CD4-positive, alpha-beta T cell treated with Interleukin-17A for 4 hours (primary cell): ENCODE measurements at regions not wholly inside any gene's neighbourhood (a gene's known extent, or its start where the extent isn't known, plus 50 kb on each side); places are given as distances from the start of the nearest gene placed in this dataset.
A peak's percentile ranks its signal among the peaks of the same experiment; 100 is the strongest.

Source experiments
- DNase-seq: peaks from one replicate; pipeline ENCODE4 v3.0.0-alpha.2; 2020; ENCODE audit warnings: mixed read lengths

DNA sequence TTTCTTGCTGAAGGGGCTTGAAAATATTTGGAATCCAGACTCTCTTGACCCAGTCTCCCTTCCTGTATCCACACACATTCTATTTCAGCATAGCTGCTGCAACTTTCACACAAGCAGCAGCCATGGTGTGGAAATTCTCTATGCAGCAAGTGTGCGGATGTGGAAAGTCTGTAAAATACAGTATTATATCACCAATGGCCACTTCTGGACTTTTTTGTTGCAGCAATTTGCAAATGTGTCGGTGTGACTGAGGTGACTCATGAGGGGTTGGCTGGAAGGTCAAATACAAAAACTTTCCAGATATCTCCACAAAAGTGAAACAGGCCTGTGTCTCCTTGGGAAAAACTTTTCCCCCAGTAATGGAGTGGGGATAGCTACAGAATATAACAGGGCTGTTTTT lies 299.3 kb upstream of the GYPC start:
- DNase-seq, result no peak

DNA sequence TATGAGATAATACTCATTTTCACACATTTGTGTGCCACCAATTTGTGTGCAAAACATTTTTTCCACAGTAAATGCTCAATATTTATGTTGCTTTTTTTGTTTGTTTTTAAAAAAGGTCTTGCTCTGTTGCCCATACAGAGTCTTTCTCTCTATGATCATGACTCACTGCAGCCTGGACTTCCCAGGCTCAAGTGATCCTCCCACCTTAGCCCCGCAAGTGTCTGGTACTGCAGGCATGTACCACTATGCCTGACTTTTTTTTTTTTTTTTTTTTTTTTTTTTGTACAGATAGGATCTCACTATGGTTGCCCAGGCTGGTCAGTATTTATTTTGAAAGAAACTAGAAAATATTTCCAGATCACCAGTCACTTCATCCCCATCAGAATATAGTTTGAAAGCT lies 297.8 kb upstream of the GYPC start:
- DNase-seq, result no peak

DNA sequence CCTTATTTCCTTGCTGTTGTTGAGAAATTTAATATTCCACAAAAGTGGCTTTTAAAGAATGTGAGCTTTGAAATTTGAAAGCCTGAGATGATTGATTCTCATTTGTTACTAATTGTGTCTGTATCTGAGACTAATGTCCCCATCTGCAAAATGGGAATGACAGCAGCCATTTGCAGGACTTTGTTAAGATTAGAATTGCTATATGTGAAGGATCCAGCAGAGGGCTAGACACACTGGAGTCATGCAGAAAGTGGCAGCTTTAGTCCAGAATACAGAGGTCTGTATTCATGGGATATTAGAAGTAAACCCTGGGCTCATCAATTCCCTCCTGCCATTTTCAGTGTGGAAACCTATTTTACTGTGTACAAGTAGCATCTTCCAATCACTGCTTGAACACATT lies 296.5 kb upstream of the GYPC start:
- DNase-seq, result no peak

GRCh38 chr2:126367361-126367760 lies 288.6 kb upstream of the GYPC start:
- no peak for DNase-seq

GRCh38 chr2:126368758-126369157 lies 287.2 kb upstream of the GYPC start:
- DNase-seq, result no peak

DNA sequence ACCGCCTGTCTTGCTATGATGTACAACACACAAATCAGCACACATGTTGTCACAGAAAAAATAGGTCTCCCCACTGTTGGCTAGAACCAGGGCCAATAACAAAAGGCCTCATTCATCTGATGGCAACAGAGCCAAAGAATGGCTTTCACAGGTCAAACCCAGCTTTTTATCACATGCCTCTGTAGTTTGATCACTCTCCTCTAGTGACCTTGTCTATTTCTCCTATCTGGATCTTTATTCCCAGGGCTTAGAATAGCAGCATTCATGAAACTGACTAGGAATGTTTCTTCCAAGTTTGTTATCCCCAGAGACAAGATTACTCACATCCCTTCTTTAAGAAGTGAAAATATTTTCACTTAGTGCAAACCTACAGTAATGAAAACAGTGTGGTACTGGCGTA lies 285.8 kb upstream of the GYPC start:
- no peak for DNase-seq

DNA sequence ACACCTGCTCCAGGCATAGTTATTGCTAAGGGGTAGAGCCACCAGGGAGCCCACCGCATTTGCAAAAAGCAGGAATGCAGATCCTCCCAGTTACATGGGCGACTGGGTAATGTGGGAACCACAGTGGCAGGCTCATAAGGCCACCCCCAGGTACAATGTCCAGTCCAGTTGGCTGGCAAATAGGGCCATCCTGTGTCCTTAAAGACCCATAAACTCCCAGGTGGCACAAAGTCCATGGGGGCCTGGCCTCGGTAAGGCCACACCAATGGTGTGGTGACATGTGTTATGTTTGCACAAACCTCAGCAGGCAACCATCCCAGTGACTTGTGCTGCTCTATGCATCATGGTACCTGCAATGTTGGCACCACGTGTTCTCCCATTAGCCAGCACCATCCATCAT lies 283.6 kb upstream of the GYPC start:
- no peak for DNase-seq

DNA sequence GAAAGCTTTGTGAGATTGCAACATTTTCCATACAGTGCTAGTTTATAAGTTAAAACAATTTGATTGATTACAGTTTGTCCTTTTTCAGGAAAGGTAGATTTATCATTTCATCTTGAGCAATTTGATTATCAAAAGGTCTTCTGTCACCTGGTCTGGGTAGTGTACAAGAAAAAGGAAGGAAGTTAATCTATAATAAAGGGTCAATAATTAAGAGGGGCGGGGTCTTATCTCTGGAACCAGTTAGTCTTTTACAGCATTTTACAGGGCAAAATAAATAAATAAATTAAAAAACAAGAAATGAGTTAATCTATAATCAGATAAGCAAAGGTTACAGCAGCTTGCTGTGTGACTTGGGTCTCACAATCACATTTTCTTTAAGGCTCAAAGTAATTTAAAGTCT lies 277.8 kb upstream of the GYPC start:
- no peak for DNase-seq

DNA sequence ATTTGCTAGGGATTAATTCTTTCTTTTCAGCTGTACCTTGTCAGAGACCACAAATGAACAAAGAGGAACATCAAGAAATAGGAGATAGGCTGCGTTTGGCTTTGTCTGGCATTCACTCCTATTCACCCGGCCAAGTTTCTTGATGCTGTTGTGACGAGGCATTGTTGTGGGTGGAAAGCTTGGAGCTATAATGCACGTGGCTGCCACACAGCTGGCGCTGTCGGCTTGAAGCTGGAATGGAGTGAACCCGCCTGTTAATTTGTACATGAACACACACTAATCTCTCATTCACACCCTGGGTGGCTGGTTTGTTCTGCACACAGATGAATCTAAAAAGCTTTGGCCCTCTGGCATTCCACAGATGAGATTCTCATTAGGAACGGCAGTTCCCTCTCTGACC lies 274.9 kb upstream of the GYPC start:
- no peak for DNase-seq

- no peak for DNase-seq
Observed at GRCh38 chr2:126382998-126383397, 273.0 kb upstream of the GYPC start.

- DNase-seq, result no peak
Observed at GRCh38 chr2:126383800-126384199, 272.2 kb upstream of the GYPC start.

DNA sequence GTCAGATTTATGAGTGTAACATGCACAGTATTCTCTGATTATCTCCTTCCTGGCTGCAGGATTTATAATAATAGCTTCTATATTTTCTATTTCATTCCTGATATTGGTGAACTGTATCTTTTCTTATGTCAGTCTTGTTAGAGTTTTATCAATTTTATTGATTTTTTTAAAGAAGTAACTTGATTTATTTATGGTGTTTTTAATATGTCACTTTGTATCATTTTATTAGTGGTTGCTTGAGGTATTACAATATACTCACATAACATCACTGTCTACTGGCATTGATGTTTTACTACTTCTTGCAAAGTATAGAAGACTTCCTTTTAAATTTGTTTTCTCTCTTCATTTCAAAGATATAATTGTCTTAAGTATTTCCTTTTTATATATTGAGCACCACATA lies 270.5 kb upstream of the GYPC start:
- DNase-seq, result no peak

- no peak for DNase-seq
Observed at GRCh38 chr2:126385983-126386382, 270.0 kb upstream of the GYPC start.

- no peak for DNase-seq
Observed at GRCh38 chr2:126389446-126389845, 266.5 kb upstream of the GYPC start.

DNA sequence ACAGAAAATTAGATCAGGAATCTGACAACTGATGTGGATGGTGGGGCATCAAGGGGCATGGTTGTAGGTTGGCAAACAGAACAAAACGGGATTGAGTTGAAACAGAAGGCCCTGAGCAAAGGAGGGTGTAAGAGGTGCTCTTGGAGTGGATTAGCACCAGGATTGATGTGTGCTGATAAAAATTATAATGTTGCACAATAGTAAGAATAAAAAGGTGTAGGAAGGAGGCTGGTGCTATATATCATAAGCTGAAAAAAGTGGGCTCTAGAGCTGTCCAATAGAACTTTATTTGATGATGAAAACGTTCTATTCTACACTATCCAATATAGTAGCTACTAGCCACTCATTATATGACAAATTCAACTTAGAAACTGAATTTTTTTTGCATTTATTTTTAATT lies 263.1 kb upstream of the GYPC start:
- DNase-seq, result no peak

DNA sequence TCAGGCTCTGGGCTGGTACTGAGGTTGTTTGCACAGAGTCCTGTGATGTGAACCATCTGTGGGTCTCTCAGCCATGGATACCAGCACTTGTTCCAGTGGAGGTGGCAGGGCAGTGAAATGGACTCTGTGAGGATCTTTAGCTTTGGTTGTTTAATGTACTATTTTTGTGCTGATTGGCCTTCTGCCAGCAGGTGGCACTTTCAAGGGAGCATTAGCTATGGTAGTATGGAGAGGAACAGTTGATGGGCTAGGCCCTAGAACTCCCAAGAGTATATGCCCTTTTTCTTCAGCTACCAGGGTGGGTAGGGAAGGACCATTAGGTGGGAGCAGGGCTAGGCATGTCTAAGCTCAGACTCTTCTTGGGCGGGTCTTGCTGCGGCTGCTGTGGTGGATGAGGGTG lies 257.0 kb upstream of the GYPC start:
- peak; percentile 30 for DNase-seq

- DNase-seq, result no peak
Observed at GRCh38 chr2:126403039-126403628, 252.8 kb upstream of the GYPC start.

DNA sequence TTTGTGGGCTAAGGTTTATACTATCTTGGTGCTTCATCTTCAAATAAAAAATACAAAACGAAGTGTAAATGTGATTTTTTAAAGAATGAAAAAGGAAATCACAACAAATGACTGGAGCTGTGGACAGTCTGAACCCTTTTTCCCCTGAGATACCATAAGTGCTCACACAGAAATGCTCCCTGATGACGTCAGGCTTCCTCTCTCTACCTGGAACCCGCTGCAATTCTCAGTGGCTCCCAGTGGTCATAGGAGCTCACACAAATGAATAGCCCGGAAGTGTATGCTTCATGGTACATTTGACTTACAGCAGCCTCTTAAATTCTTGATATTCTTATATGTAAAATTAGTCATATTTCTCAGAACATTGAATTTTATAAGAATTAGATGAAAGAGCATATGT lies 249.7 kb upstream of the GYPC start:
- no peak for DNase-seq

DNA sequence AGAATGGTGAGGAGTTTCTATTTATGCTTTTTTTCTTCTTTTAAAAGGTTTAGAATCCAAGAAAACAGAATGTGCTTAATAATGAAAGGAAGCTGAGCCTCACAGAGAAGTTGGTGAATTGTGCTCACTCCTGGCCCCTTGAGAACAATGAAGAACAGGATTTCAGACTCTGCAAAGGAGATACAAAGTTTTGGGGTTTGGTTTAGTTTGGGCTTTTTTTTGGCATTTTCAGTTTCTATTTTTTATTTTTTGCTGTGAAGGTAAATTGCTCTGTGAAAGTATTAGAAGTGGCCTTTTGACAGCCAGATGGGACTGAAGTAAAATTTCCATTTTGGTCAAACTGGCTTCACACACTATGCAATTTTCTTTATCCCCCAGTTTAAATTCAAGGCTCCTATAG lies 247.3 kb upstream of the GYPC start:
- no peak for DNase-seq

- no peak for DNase-seq
Observed at GRCh38 chr2:126409850-126410249, 246.1 kb upstream of the GYPC start.

DNA sequence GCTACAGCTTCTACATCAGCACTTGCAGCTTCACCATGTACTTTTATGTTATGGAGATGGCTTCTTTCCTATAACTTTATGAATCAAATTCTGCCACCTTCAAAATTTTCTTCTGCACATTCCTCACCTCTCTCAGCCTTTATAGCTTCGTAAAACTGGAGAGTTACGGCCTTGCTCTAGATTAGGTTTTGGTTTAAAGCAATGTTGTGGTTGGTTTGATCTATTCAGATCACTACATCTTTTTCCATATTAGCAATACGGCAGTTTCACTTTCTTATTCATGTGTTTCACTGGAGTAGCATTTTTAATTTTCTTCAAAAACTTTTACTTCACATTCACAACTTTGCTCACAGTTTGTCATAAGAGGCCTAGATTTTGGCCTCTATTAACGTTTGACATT lies 242.9 kb upstream of the GYPC start:
- DNase-seq, result no peak

DNA sequence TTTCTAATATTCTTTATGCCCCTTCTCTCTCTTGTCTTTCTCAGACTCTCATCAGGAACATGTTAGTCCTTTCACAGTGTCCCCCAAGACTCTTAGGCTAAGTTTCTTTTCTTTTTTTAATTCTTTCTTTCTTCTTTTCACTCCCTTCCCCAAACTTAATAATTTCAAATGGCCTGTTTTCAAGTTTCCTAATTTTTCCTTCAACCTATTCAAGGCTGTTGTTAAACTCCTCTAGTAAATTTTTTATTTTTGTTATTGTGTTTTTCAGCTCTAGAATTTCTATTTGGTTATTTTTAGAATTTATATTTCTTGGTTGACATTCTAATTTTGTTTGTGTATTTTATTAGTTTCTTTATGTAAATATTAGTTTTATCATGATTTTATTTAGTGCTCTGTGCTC lies 236.6 kb upstream of the GYPC start:
- no peak for DNase-seq

DNA sequence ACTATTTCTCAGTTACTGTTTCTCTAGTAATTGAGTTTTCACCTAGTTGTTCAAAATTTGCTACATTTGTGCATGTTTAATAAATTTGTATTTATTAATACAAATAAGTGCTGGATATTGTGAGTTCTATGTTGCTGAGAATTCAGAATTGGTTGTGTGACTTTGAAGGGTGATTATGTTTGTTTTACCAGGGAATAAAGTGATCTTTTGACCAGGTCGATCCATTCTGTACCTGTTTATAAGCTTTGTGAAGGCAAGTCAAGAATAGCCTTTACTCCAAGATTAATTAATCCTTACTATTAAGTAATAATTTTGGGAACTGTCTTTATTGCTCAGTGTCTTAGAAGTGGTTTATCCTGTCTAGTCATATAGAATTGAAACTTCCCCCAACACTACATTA lies 230.0 kb upstream of the GYPC start:
- no peak for DNase-seq

DNA sequence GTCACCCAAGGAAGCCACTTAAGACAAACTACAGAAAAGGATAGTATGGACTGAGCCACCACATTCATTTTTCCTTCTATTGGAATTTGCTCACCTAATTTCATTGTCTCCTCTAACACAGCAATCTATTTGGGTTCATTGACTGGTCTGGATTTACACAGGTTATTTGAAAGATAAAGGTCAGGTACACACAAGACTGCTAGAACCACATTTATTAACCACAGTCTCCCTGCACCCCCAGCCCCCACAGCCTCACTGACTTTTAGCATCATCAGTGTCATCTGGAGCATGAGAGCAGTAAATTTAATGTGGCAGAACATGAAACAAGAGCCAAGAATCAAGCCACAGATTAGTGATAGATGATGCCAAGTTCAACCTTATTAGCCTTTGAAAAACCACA lies 226.9 kb upstream of the GYPC start:
- DNase-seq, result no peak

DNA sequence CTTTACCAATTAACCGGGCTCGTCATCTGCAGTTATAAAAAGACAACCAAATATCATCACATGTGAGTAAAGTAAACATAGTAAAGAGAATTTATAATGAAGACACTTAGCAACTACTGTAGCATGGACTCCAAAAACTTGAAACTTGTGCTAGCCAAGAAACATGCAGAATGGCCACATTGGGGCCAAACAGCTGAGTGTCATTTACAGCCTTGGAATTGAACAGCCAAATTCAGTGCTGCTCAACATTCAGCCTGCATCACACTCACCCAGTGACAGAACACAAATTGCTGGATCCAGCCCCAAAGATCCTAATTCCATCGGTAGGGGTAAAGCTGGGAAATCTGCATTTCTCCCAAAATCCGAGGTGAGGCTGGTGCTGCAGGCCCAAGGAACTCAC lies 224.8 kb upstream of the GYPC start:
- DNase-seq, result no peak

DNA sequence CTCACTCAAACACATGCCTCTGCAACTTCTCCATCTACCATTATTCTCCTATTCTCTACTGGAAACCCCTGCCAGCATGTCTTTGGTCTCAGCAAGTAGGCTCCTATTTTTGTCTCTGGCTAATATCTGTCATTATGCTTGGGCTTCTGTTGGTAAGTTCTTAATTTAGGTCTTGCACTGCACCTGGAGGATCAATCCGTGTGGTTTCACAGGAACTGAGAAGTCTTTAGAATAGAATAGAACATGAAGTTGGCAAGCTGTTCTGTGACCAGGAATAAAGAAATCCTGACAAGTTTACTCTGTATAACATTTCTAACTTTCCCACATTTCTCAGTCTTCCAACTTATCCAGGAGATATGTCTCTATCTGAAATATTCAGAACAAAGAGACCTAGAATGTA lies 219.5 kb upstream of the GYPC start:
- DNase-seq, result no peak
